ENCODE measurements at regions not wholly inside any gene's neighbourhood (a gene's known extent, or its start where the extent isn't known, plus 50 kb on each side); places are given as distances from the start of the nearest gene placed in this dataset.

DNA sequence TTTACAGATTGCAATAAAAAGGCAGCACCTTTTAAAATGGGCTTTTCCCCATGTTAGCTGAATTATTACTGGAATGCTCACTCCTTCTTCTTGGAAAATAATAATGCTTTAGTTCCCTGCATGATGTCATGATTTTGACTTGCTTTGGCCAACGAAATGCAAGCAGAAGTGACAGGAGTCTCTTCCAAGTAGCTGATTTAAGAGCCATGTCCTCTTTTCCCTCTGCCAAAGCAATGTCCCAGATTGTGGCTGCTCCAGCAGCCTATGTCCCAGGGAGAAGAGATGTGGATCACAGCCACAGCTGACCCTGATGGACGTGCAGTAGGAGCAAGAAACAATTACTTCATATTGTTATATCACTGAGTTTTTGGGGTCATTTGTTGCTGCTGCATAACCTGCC is 246.6 kb downstream of the HAPSTR1 start:
- TF ChIP-seq, protein P1, sequence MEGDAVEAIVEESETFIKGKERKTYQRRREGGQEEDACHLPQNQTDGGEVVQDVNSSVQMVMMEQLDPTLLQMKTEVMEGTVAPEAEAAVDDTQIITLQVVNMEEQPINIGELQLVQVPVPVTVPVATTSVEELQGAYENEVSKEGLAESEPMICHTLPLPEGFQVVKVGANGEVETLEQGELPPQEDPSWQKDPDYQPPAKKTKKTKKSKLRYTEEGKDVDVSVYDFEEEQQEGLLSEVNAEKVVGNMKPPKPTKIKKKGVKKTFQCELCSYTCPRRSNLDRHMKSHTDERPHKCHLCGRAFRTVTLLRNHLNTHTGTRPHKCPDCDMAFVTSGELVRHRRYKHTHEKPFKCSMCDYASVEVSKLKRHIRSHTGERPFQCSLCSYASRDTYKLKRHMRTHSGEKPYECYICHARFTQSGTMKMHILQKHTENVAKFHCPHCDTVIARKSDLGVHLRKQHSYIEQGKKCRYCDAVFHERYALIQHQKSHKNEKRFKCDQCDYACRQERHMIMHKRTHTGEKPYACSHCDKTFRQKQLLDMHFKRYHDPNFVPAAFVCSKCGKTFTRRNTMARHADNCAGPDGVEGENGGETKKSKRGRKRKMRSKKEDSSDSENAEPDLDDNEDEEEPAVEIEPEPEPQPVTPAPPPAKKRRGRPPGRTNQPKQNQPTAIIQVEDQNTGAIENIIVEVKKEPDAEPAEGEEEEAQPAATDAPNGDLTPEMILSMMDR (IDR thresholded peaks at IDR 0.05; ENCODE audit: insufficient read depth, low read length, poor library complexity, severe bottlenecking), result no peak
- no peak for TF ChIP-seq EZH2phosphoT487 (conservative IDR thresholded peaks at IDR 0.05; ENCODE audit: low read length)
